IMR-90 (cell line): ENCODE measurements at regions not wholly inside any gene's neighbourhood (a gene's known extent, or its start where the extent isn't known, plus 50 kb on each side); places are given as distances from the start of the nearest gene placed in this dataset.

Source experiments
- BHLHE40 ChIP-seq: fragments of 150-350 bp; IDR thresholded peaks from 2 replicates; pipeline ENCODE4 v1.6.1; 2016; ENCODE audit warnings: mild to moderate bottlenecking, low read depth, low read length
- CEBPB ChIP-seq: IDR thresholded peaks from 2 replicates; pipeline ENCODE4 v1.6.1; 2012; ENCODE audit warnings: low read depth, low read length, improper control_type of control experiment
- MAZ ChIP-seq: IDR thresholded peaks from 2 replicates; pipeline ENCODE4 v1.6.1; 2012; ENCODE audit warnings: low read depth, mild to moderate bottlenecking, low read length, improper control_type of control experiment, moderate library complexity, borderline replicate concordance
- MXI1 ChIP-seq: IDR thresholded peaks from 2 replicates; pipeline ENCODE4 v1.6.1; 2012; ENCODE audit warnings: low read depth, mild to moderate bottlenecking, low read length, moderate library complexity, borderline replicate concordance
- POLR2A ChIP-seq: IDR thresholded peaks from 2 replicates; pipeline ENCODE4 v1.6.1; 2012; ENCODE audit warnings: mild to moderate bottlenecking, low read depth, low read length
- RFX5 ChIP-seq: IDR thresholded peaks from 2 replicates; pipeline ENCODE4 v1.8.0; 2012; ENCODE audit warnings: low read depth, mild to moderate bottlenecking, low read length, moderate library complexity
- SMC3 ChIP-seq: fragments of 150-350 bp; IDR thresholded peaks from 2 replicates; pipeline ENCODE4 v1.6.1; 2016; ENCODE audit warnings: low read depth, mild to moderate bottlenecking, antibody characterized with exemption, low read length, moderate library complexity
- TF ChIP-seq, protein P1 (sequence below): conservative IDR thresholded peaks from 2 replicates; pipeline ENCODE4 v1.5.1; 2012; ENCODE audit warnings: mild to moderate bottlenecking, low read depth, low read length, improper control_type of control experiment
- TF ChIP-seq, protein P2 (sequence below): fragments of 150-350 bp; IDR thresholded peaks from 2 replicates; pipeline ENCODE4 v1.6.1; 2016; ENCODE audit warnings: low read depth, mild to moderate bottlenecking, low read length, moderate library complexity, borderline replicate concordance

DNA sequence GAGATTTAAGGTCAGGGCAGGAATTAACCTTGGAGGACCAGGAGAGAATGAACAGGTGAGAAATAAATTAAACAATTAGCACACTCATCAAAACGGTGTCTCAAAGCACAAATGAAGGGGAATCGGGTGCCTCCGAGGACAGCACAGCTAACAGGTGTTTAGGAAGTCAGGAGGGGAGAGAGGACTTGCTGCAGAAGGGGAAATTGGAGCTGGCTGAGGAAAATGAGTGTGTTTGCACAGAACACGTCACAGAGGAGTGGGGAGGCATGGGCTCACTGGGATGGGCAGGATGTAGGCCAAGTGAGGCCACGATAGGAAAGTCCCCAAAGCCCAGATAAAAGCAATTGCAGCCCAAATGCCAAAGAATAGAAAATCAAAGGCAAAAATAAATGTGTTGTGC, 121.7 kb downstream of the ZNF664 start:
- TF ChIP-seq, protein P1, sequence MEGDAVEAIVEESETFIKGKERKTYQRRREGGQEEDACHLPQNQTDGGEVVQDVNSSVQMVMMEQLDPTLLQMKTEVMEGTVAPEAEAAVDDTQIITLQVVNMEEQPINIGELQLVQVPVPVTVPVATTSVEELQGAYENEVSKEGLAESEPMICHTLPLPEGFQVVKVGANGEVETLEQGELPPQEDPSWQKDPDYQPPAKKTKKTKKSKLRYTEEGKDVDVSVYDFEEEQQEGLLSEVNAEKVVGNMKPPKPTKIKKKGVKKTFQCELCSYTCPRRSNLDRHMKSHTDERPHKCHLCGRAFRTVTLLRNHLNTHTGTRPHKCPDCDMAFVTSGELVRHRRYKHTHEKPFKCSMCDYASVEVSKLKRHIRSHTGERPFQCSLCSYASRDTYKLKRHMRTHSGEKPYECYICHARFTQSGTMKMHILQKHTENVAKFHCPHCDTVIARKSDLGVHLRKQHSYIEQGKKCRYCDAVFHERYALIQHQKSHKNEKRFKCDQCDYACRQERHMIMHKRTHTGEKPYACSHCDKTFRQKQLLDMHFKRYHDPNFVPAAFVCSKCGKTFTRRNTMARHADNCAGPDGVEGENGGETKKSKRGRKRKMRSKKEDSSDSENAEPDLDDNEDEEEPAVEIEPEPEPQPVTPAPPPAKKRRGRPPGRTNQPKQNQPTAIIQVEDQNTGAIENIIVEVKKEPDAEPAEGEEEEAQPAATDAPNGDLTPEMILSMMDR = no peak
- TF ChIP-seq POLR2A = no peak
- no peak for TF ChIP-seq CEBPB
- TF ChIP-seq MXI1 = no peak
- no peak for TF ChIP-seq BHLHE40
- TF ChIP-seq MAZ = no peak
- TF ChIP-seq SMC3 = no peak
- no peak for TF ChIP-seq RFX5
- TF ChIP-seq, protein P2, sequence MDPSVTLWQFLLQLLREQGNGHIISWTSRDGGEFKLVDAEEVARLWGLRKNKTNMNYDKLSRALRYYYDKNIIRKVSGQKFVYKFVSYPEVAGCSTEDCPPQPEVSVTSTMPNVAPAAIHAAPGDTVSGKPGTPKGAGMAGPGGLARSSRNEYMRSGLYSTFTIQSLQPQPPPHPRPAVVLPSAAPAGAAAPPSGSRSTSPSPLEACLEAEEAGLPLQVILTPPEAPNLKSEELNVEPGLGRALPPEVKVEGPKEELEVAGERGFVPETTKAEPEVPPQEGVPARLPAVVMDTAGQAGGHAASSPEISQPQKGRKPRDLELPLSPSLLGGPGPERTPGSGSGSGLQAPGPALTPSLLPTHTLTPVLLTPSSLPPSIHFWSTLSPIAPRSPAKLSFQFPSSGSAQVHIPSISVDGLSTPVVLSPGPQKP = no peak
